H1 (cell line): ENCODE measurements at regions not wholly inside any gene's neighbourhood (a gene's known extent, or its start where the extent isn't known, plus 50 kb on each side); places are given as distances from the start of the nearest gene placed in this dataset.

Source experiments
- CTCF ChIA-PET: fragments of 300-600 bp; sonication (Branson Sonifier 250); formaldehyde crosslinking; loops from one replicate; lab custom pipeline; 2021; ENCODE audit not compliant: partially characterized antibody; lab: Charles Lee
- POLR2A ChIA-PET: fragments of 300-600 bp; sonication (Branson Sonifier 250); formaldehyde crosslinking; loops from one replicate; lab custom pipeline; 2021; ENCODE audit warnings: inconsistent platforms; ENCODE audit not compliant: partially characterized antibody; lab: Charles Lee
- DNase-seq, 2 experiments: peaks; one replicate each; pipeline versions ENCODE4 v3.0.0 to v3.0.0-alpha.2; 2010 to 2022; ENCODE audit warnings: low spot score in 2 of 2, low read depth in 1 of 2, mixed read lengths in 1 of 2
- FAIRE-seq: peaks from 2 replicates; lab custom pipeline; 2011; peaks lifted over from hg19 to GRCh38; lab: Jason Lieb, UNC
- H2AFZ ChIP-seq: 2 replicates; pipeline ENCODE4 v1.8.1; 2012; ENCODE audit warnings: low read length, inconsistent platforms
- H2AK5ac ChIP-seq: 2 replicates; pipeline ENCODE4 v1.6.1; 2013; ENCODE audit warnings: low read depth, low read length
- H2BK120ac ChIP-seq: replicated peaks from 2 replicates; pipeline ENCODE3; 2013; ENCODE audit warnings: low read depth, low read length, inconsistent platforms
- H2BK12ac ChIP-seq: 2 replicates; pipeline ENCODE4 v1.6.1; 2013; ENCODE audit warnings: low read depth, low read length
- H2BK15ac ChIP-seq: 2 replicates; pipeline ENCODE4 v1.6.1; 2013; ENCODE audit warnings: low read length
- H2BK20ac ChIP-seq: 2 replicates; pipeline ENCODE4 v1.6.1; 2013; ENCODE audit warnings: low read length
- H2BK5ac ChIP-seq: 2 replicates; pipeline ENCODE4 v1.6.1; 2013; ENCODE audit warnings: low read depth, low read length
- H3K14ac ChIP-seq: 2 replicates; pipeline ENCODE4 v1.6.1; 2013; ENCODE audit warnings: inconsistent platforms; ENCODE audit not compliant: insufficient read length
- H3K18ac ChIP-seq: 2 replicates; pipeline ENCODE4 v1.6.1; 2013; ENCODE audit warnings: low read length; ENCODE audit errors: extremely low read depth
- H3K23ac ChIP-seq: 2 replicates; pipeline ENCODE4 v1.6.1; 2013; ENCODE audit warnings: inconsistent platforms; ENCODE audit not compliant: insufficient read length
- H3K23me2 ChIP-seq: 2 replicates; pipeline ENCODE4 v1.6.1; 2013; ENCODE audit warnings: low read depth, low read length
- H3K27ac ChIP-seq: 2 replicates; pipeline ENCODE4 v1.6.1; 2011; ENCODE audit warnings: low read depth, low read length, inconsistent platforms
- H3K27me3 ChIP-seq, 4 experiments: replicated peaks in 1 of 4; 1 replicate in 1 of 4; 2 replicates in 3 of 4; pipeline versions ENCODE4 v1.6.1 to v1.8.1; 2011 to 2013; ENCODE audit warnings: low read length in 3 of 4, mild to moderate bottlenecking in 3 of 4, inconsistent platforms in 2 of 4, mixed read lengths in 2 of 4, moderate library complexity in 1 of 4; ENCODE audit not compliant: control insufficient read depth in 3 of 4, insufficient read depth in 3 of 4; ENCODE audit errors: extremely low read depth in 1 of 4
- H3K36me3 ChIP-seq, 4 experiments: 2 replicates each; pipeline versions ENCODE4 v1.6.1 to v1.8.1; 2011 to 2013; ENCODE audit warnings: mild to moderate bottlenecking in 4 of 4, low read length in 3 of 4, moderate library complexity in 2 of 4, control low read depth in 1 of 4, inconsistent platforms in 1 of 4; ENCODE audit not compliant: insufficient read depth in 4 of 4, control insufficient read depth in 2 of 4
- H3K4ac ChIP-seq: replicated peaks from 2 replicates; pipeline ENCODE3; 2013; ENCODE audit warnings: low read length, low read depth, mixed read lengths, inconsistent platforms; ENCODE audit not compliant: insufficient read length
- H3K4me1 ChIP-seq, 4 experiments: replicated peaks in 1 of 4; 1 replicate in 1 of 4; 2 replicates in 3 of 4; pipeline versions ENCODE4 v1.6.1 to v1.8.1; 2011 to 2013; ENCODE audit warnings: low read length in 3 of 4, inconsistent platforms in 2 of 4, mixed read lengths in 1 of 4; ENCODE audit not compliant: insufficient read depth in 4 of 4, control insufficient read depth in 3 of 4
- H3K4me2 ChIP-seq, 2 experiments: 2 replicates each; pipeline versions ENCODE4 v1.6.1 to v1.8.1; 2011 to 2013; ENCODE audit warnings: low read depth in 2 of 2, low read length in 2 of 2, control low read depth in 1 of 2, inconsistent platforms in 1 of 2, mild to moderate bottlenecking in 1 of 2; ENCODE audit not compliant: insufficient read depth in 1 of 2
- H3K4me3 ChIP-seq, 4 experiments: fragments of 200-600, 300-600 bp in 1 of 4; sonication (generic), shearing (Covaris generic), sonication (Bioruptor Twin) in 1 of 4; 2 replicates each; pipeline versions ENCODE4 v1.5.1 to v1.8.1; 2011 to 2016; ENCODE audit warnings: low read length in 4 of 4, low read depth in 3 of 4, control low read depth in 2 of 4, inconsistent platforms in 2 of 4, mild to moderate bottlenecking in 2 of 4, mixed read lengths in 1 of 4, moderate library complexity in 1 of 4; ENCODE audit not compliant: insufficient read depth in 2 of 4; ENCODE audit errors: extremely low read depth in 1 of 4
- H3K56ac ChIP-seq: replicated peaks from 2 replicates; pipeline ENCODE3; 2013; ENCODE audit warnings: low read depth, mild to moderate bottlenecking, mixed read lengths, low read length, inconsistent platforms; ENCODE audit not compliant: insufficient read length
- H3K79me1 ChIP-seq: 2 replicates; pipeline ENCODE4 v1.6.1; 2013; ENCODE audit warnings: low read depth, low read length, control low read depth
- H3K79me2 ChIP-seq, 2 experiments: 2 replicates each; pipeline versions ENCODE4 v1.6.1 to v1.8.1; 2012 to 2013; ENCODE audit warnings: low read length in 2 of 2, mild to moderate bottlenecking in 2 of 2, inconsistent platforms in 1 of 2; ENCODE audit not compliant: insufficient read depth in 2 of 2, control insufficient read depth in 1 of 2
- H3K9ac ChIP-seq, 4 experiments: replicated peaks in 1 of 4; 1 replicate in 1 of 4; 2 replicates in 3 of 4; pipeline versions ENCODE4 v1.6.1 to v1.8.1; 2011 to 2013; ENCODE audit warnings: low read depth in 3 of 4, low read length in 3 of 4, control low read depth in 2 of 4, mild to moderate bottlenecking in 2 of 4, moderate library complexity in 2 of 4, inconsistent platforms in 1 of 4; ENCODE audit errors: extremely low read depth in 1 of 4
- H3K9me3 ChIP-seq, 2 experiments: 2 replicates each; pipeline versions ENCODE4 v1.6.1 to v1.8.1; 2012 to 2013; ENCODE audit warnings: mild to moderate bottlenecking in 2 of 2, moderate library complexity in 2 of 2, control low read depth in 1 of 2, inconsistent platforms in 1 of 2, low read depth in 1 of 2, low read length in 1 of 2, mixed read lengths in 1 of 2; ENCODE audit not compliant: insufficient read depth in 2 of 2
- H4K20me1 ChIP-seq, 2 experiments: replicated peaks in 1 of 2; 2 replicates each; pipeline versions ENCODE3 to v1.8.1; 2011 to 2013; ENCODE audit warnings: inconsistent platforms in 2 of 2, low read length in 2 of 2, mild to moderate bottlenecking in 1 of 2; ENCODE audit not compliant: insufficient read depth in 2 of 2, control insufficient read depth in 1 of 2
- H4K5ac ChIP-seq: 2 replicates; pipeline ENCODE4 v1.6.1; 2013; ENCODE audit warnings: low read length, low read depth, mixed read lengths, inconsistent platforms; ENCODE audit not compliant: insufficient read length
- H4K8ac ChIP-seq: 2 replicates; pipeline ENCODE4 v1.8.0; 2013; ENCODE audit warnings: mild to moderate bottlenecking, moderate library complexity, low read length, inconsistent platforms; ENCODE audit not compliant: insufficient read depth; ENCODE audit errors: extremely low read depth
- H4K91ac ChIP-seq: replicated peaks from 2 replicates; pipeline ENCODE3; 2013; ENCODE audit warnings: low read length, mixed read lengths, inconsistent platforms; ENCODE audit not compliant: insufficient read length
- BACH1 ChIP-seq: IDR thresholded peaks from 2 replicates; pipeline ENCODE4 v1.6.1; 2012; ENCODE audit warnings: low read length, improper control_type of control experiment
- CHD2 ChIP-seq: IDR thresholded peaks from 2 replicates; pipeline ENCODE4 v1.6.1; 2012; ENCODE audit warnings: low read length, improper control_type of control experiment
- EGR1 ChIP-seq: IDR thresholded peaks from 2 replicates; pipeline ENCODE4 v1.6.1; 2011; ENCODE audit warnings: low read depth, low read length, borderline replicate concordance
- EZH2 ChIP-seq: fragments of 200-600 bp; sonication (generic); IDR thresholded peaks from 2 replicates; pipeline ENCODE4 v1.7.1; 2012; ENCODE audit warnings: low read depth, mild to moderate bottlenecking, moderate library complexity, low read length, inconsistent platforms; ENCODE audit not compliant: severe bottlenecking
- GABPA ChIP-seq: IDR thresholded peaks from 2 replicates; pipeline ENCODE4 v1.6.1; 2011; ENCODE audit warnings: mild to moderate bottlenecking, low read length, moderate library complexity, borderline replicate concordance; ENCODE audit not compliant: insufficient read depth
- JUN ChIP-seq: IDR thresholded peaks from 2 replicates; pipeline ENCODE4 v1.6.1; 2011; ENCODE audit warnings: low read depth, mild to moderate bottlenecking, improper control_type of control experiment, low read length
- KDM1A ChIP-seq: fragments of 200-600, 300-600 bp; sonication (generic); IDR thresholded peaks from 2 replicates; pipeline ENCODE4 v1.7.1; 2016; ENCODE audit warnings: mild to moderate bottlenecking, low read length, borderline replicate concordance
- KDM4A ChIP-seq: IDR thresholded peaks from one replicate; pipeline ENCODE4 v1.7.1; 2012; ENCODE audit warnings: low read depth, mild to moderate bottlenecking, moderate library complexity, low read length, inconsistent platforms; ENCODE audit not compliant: severe bottlenecking
- PHF8 ChIP-seq: fragments of 200-600 bp; sonication (generic); conservative IDR thresholded peaks from 2 replicates; pipeline ENCODE4 v1.7.1; 2012; ENCODE audit warnings: low read depth, mild to moderate bottlenecking, inconsistent platforms, low read length, moderate library complexity
- SRF ChIP-seq: IDR thresholded peaks from 2 replicates; pipeline ENCODE4 v1.6.1; 2011; ENCODE audit warnings: mild to moderate bottlenecking, low read depth, low read length, moderate library complexity
- WGBS, 2 experiments: shearing (Covaris generic) in 1 of 2; methylation state at CpG; one replicate each; pipeline versions ENCODE4 v1.1.6 to v1.1.7; 2013 to 2015; ENCODE audit warnings: low lambda C conversion rate in 2 of 2, mixed read lengths in 2 of 2, inconsistent platforms in 1 of 2, low coverage in 1 of 2, missing lambda C conversion rate in 1 of 2; ENCODE audit not compliant: insufficient replicate concordance in 2 of 2, insufficient coverage in 1 of 2, insufficient read length in 1 of 2; ENCODE audit errors: extremely low coverage in 1 of 2, missing lambda C conversion rate in 1 of 2; 5-methylcytosine and 5-hydroxymethylcytosine counted together
- TF ChIP-seq, protein P1 (sequence below): IDR thresholded peaks from 2 replicates; pipeline ENCODE4 v1.6.1; 2012; ENCODE audit warnings: low read length, inconsistent platforms
- TF ChIP-seq, protein P2 (sequence below): IDR thresholded peaks from 2 replicates; pipeline ENCODE4 v1.6.1; 2011; ENCODE audit warnings: low read depth, mild to moderate bottlenecking, low read length; ENCODE audit not compliant: insufficient read depth

DNA sequence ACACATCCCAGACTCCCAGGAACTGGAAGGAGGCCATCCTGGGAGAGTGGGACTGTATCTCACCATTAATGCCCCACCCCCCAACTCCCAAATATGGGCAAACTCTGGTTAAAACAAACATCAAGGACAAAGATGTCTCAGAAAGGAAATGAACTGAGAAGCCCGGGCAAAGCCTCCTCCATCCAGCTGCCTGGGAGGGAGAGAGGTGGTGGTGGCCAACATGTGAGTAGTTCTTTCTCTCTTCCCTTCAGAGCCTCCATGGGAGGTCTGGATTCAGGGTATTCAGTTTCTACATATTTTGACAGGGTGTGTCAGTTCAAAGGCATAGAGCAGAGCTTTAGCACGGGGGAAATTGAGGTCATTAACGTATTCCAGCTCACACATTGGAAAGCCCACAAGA lies 57.5 kb downstream of the CXCR4 start:
- no peaks in the 10 kb centered on the region; the same call in 1 of the 2 replicates for H3K23me2 ChIP-seq
- H4K20me1 ChIP-seq, result no peaks in the 10 kb centered on the region
- no peaks in the 10 kb centered on the region for H3K27me3 ChIP-seq
- no peak overlapping the region for H4K8ac ChIP-seq
- no peak overlapping the region for H3K4me3 ChIP-seq
- H3K27ac ChIP-seq, result no peak overlapping the region
- no peak overlapping the region for H3K18ac ChIP-seq
- no peak overlapping the region for H2AK5ac ChIP-seq
- no peak overlapping the region for H2BK5ac ChIP-seq
- H3K4ac ChIP-seq, result no peak overlapping the region
- no peak overlapping the region for H2BK120ac ChIP-seq
- no peak overlapping the region for H2BK20ac ChIP-seq
- no peak overlapping the region for H3K56ac ChIP-seq
- no peaks in the 10 kb centered on the region; a peak in 1 of 7 replicates for H3K4me1 ChIP-seq
- no peak overlapping the region for H3K23ac ChIP-seq
- no peak for DNase-seq
- ChIA-PET POLR2A (no interaction called here), CTCF (interaction anchor here (0.9 kb wide), 1 partner anchor 64 kb away, joined by 3 read pairs; no protein-coding TSS in a partner anchor)
- no peak for FAIRE-seq
- H3K9me3 ChIP-seq, result no peaks in the 10 kb centered on the region
- no peak overlapping the region for H3K4me2 ChIP-seq
- no peak overlapping the region for H3K9ac ChIP-seq
- H3K79me2 ChIP-seq, result no peaks in the 10 kb centered on the region
- no peak overlapping the region for H2AFZ ChIP-seq
- H3K14ac ChIP-seq, result no peak overlapping the region
- H3K79me1 ChIP-seq, result no peaks in the 10 kb centered on the region
- H2BK15ac ChIP-seq, result no peak overlapping the region
- no peak overlapping the region for H2BK12ac ChIP-seq
- H4K5ac ChIP-seq, result no peak overlapping the region
- H3K36me3 ChIP-seq, result no peaks in the 10 kb centered on the region
- no peak overlapping the region for H4K91ac ChIP-seq
- TF ChIP-seq BACH1 (no peak), EGR1 (no peak), SRF (no peak), JUN (no peak), GABPA (no peak), EZH2 (no peak), KDM1A (no peak), KDM4A (no peak), CHD2 (no peak), PHF8 (no peak)
- TF ChIP-seq, protein P1, sequence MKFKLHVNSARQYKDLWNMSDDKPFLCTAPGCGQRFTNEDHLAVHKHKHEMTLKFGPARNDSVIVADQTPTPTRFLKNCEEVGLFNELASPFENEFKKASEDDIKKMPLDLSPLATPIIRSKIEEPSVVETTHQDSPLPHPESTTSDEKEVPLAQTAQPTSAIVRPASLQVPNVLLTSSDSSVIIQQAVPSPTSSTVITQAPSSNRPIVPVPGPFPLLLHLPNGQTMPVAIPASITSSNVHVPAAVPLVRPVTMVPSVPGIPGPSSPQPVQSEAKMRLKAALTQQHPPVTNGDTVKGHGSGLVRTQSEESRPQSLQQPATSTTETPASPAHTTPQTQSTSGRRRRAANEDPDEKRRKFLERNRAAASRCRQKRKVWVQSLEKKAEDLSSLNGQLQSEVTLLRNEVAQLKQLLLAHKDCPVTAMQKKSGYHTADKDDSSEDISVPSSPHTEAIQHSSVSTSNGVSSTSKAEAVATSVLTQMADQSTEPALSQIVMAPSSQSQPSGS, result no peak
- TF ChIP-seq, protein P2, sequence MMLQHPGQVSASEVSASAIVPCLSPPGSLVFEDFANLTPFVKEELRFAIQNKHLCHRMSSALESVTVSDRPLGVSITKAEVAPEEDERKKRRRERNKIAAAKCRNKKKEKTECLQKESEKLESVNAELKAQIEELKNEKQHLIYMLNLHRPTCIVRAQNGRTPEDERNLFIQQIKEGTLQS, result no peak
- TF ChIP-seq, all 59 proteins: peak for 0
- 83% methylated on average over 3 of the region's 3 CpGs; no CpG with 5 or more reads in 1 of the 2 experiments for WGBS, 2 experiments
